ENCODE measurements at regions not wholly inside any gene's neighbourhood (a gene's known extent, or its start where the extent isn't known, plus 50 kb on each side); places are given as distances from the start of the nearest gene placed in this dataset.

DNA sequence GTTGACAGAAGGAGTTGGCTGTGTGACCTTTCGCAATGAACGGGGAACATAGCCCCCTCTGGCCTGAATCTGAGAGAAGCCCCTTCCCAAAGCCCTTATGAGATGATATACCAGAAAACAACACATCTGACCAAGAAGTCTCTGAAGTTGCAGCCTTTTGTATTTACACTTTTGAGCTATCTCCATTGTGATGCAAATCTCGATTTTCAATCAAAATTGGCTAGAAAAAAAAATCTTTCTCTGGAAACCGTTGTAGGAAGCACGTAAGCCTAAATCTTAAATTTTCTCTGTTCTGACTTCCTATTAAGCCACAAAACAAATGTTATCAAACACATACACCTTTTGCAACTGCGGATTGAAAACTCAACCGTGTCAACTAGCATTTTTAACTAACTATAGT, 71.4 kb upstream of the OLIG2 start:
- H3K27me3 ChIP-seq = no peaks in the 10 kb centered on the region
- H3K9me3 ChIP-seq = no peaks in the 10 kb centered on the region
- H3K4me1 ChIP-seq = peaks cover 0 to under 1% (median 0%) of the 10 kb centered on the region in 4 donors
- no peak for DNase-seq
- TF ChIP-seq POLR2A (IDR thresholded peaks at IDR 0.05) (no peak), CTCF (IDR thresholded peaks at IDR 0.05) (no peak)
- no peak overlapping the region for H3K4me3 ChIP-seq
- H3K36me3 ChIP-seq = no peaks in the 10 kb centered on the region
- no peak overlapping the region for H3K27ac ChIP-seq

GRCh38 chr21:32955311-32956060, 70.2 kb upstream of the OLIG2 start:
- no peaks in the 10 kb centered on the region for H3K9me3 ChIP-seq

DNA sequence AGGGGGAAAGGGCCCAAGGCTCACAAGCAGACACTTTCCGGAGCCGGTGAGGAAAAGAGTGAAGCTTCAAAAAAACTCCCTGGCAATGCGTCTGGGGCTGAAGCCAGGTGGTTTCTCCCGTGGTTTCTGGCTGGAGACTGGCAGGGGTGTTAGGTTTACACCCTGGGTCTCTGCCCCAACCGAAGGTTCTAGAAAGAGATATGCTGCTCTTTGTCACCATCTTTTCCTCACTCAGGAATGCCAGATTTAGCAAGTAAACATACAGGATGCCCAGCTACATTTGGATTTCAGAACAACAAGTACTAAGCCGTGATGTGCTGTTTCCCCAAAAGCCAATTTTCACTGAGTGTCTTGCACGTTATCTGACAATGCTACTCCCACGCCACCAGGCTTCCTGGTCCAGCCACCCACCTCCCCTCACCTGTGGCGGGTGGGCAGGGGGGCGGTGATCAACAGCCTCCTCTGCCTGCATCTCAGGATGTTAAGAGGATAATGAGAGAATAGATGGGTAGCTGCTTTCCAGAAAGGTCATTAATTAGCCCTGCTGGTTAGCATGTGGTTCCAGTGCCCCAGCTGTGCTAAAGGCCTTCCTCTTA, 69.6 kb upstream of the OLIG2 start:
- Histone ChIP-seq H3K27ac (no peak overlapping the region), H3K27me3 (no peaks in the 10 kb centered on the region), H3K4me3 (no peak overlapping the region), H3K4me1 (no peaks in the 10 kb centered on the region), H3K36me3 (no peaks in the 10 kb centered on the region), H3K9me3 (no peaks in the 10 kb centered on the region)
- TF ChIP-seq POLR2A (IDR thresholded peaks at IDR 0.05) (no peak), CTCF (IDR thresholded peaks at IDR 0.05) (no peak)
- no peak for DNase-seq

More at GRCh38 chr21:32955311-32956060, 70.2 kb upstream of the OLIG2 start:
- Histone ChIP-seq H3K27ac (no peak overlapping the region), H3K27me3 (no peaks in the 10 kb centered on the region), H3K4me1 (no peaks in the 10 kb centered on the region), H3K4me3 (no peak overlapping the region), H3K36me3 (no peaks in the 10 kb centered on the region)
- TF ChIP-seq CTCF (IDR thresholded peaks at IDR 0.05) = no peak
- no peak for TF ChIP-seq POLR2A (IDR thresholded peaks at IDR 0.05)
- no peak for DNase-seq

- no peak overlapping the region for H3K27ac ChIP-seq
- no peaks in the 10 kb centered on the region for H3K9me3 ChIP-seq
- DNase-seq = no peak
- H3K36me3 ChIP-seq = no peaks in the 10 kb centered on the region
- no peaks in the 10 kb centered on the region for H3K4me1 ChIP-seq
- H3K4me3 ChIP-seq = no peak overlapping the region
- TF ChIP-seq POLR2A (IDR thresholded peaks at IDR 0.05) = no peak
- no peak for TF ChIP-seq CTCF (IDR thresholded peaks at IDR 0.05)
- no peaks in the 10 kb centered on the region for H3K27me3 ChIP-seq
These were observed 68.2 kb upstream of the OLIG2 start for GRCh38 chr21:32957545-32957944.

DNA sequence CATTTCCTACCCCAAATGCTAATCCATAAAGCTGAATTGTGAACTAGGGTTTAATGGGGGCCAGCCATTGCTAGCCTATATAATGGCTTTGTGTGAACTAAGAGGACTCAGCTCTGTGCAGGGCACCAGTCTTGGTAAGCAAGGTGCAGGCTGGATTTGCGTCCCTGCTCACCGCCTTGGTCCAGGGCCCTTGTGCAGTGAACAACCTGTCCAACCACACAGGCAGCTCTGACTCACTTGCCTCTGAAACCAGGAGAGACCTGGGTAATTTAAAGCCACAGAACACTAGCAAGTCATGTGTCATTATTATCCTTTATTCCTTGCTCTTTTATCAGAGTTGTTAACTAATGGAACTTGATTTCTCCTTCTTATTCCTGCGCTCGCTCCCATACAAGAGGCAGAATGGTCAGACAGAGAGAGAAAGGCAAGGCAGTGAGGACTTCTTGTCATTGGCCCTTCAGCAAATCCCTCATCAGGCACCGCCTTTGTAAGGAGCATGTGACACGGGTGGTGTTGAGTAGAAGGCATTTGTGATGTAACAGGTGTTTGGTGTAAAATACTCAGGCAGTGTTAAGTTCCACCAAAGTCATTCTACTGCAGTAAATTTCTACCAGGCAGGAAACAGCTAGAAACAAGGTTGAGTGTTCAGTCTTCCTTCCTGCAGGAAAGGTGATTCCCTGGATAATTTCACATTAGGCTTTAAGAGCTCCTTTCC, 67.3 kb upstream of the OLIG2 start:
- no peaks in the 10 kb centered on the region for H3K36me3 ChIP-seq
- H3K9me3 ChIP-seq = no peaks in the 10 kb centered on the region
- no peaks in the 10 kb centered on the region for H3K27me3 ChIP-seq
- no peak for DNase-seq
- no peak overlapping the region for H3K4me3 ChIP-seq
- no peak overlapping the region for H3K27ac ChIP-seq
- H3K4me1 ChIP-seq = no peaks in the 10 kb centered on the region
- no peak for TF ChIP-seq POLR2A (IDR thresholded peaks at IDR 0.05)
- TF ChIP-seq CTCF (IDR thresholded peaks at IDR 0.05) = no peak

Measured in Peyer's patch (tissue), 4 donors.